GM23338 (cell line): ENCODE measurements at regions not wholly inside any gene's neighbourhood (a gene's known extent, or its start where the extent isn't known, plus 50 kb on each side); places are given as distances from the start of the nearest gene placed in this dataset.
"Not testable (repeated sequence)": the region's sequence is repeated elsewhere in the genome, so short reads cannot be mapped to it uniquely, and the experiment has no call there.

Experiments
- ATAC-seq: fragments of 200-7000 bp; cut with Tn5 transposase; 3 replicates; pipeline ENCODE4 v1.9.1; 2020
- DNase-seq: peaks from one replicate; pipeline ENCODE4 v3.0.0-alpha.2; 2015; ENCODE audit warnings: low spot score
- H2AFZ ChIP-seq: fragments of 200-600 bp; sonication (generic); 2 replicates; pipeline ENCODE4 v1.8.0; 2016; ENCODE audit warnings: antibody characterized with exemption, mild to moderate bottlenecking, moderate library complexity
- H3F3A ChIP-seq: fragments of 200-600 bp; sonication (generic); replicated peaks from 2 replicates; pipeline ENCODE4 v1.8.0; 2017; ENCODE audit warnings: antibody characterized with exemption, mixed run types, low read depth
- H3K27ac ChIP-seq: fragments of 200-600 bp; sonication (generic); 2 replicates; pipeline ENCODE4 v1.6.1; 2016; ENCODE audit warnings: low read depth
- H3K27me3 ChIP-seq: fragments of 200-600 bp; sonication (generic); 2 replicates; pipeline ENCODE4 v1.8.0; 2016; ENCODE audit warnings: mild to moderate bottlenecking, mixed run types, moderate library complexity; ENCODE audit not compliant: insufficient read depth
- H3K36me3 ChIP-seq: fragments of 200-600 bp; sonication (generic); 2 replicates; pipeline ENCODE4 v1.8.0; 2016; ENCODE audit warnings: mild to moderate bottlenecking; ENCODE audit not compliant: insufficient read depth
- H3K4me1 ChIP-seq: fragments of 200-600 bp; sonication (generic); 2 replicates; pipeline ENCODE4 v1.8.0; 2016; ENCODE audit warnings: mild to moderate bottlenecking, moderate library complexity; ENCODE audit not compliant: insufficient read depth
- H3K4me2 ChIP-seq: fragments of 200-600 bp; sonication (generic); 2 replicates; pipeline ENCODE4 v1.7.1; 2017; ENCODE audit warnings: mixed run types
- H3K4me3 ChIP-seq: fragments of 200-600 bp; sonication (generic); 2 replicates; pipeline ENCODE4 v1.6.1; 2016; ENCODE audit warnings: mixed run types
- H3K79me2 ChIP-seq: fragments of 200-600 bp; sonication (generic); replicated peaks from 2 replicates; pipeline ENCODE4 v1.8.0; 2017; ENCODE audit warnings: mild to moderate bottlenecking; ENCODE audit not compliant: insufficient read depth
- H3K9me2 ChIP-seq: fragments of 200-600 bp; sonication (generic); 2 replicates; pipeline ENCODE4 v1.8.0; 2017; ENCODE audit not compliant: insufficient read depth
- H4K20me1 ChIP-seq: fragments of 200-600 bp; sonication (generic); replicated peaks from 2 replicates; pipeline ENCODE4 v1.8.0; 2017; ENCODE audit warnings: mild to moderate bottlenecking; ENCODE audit not compliant: insufficient read depth
- H3K27ac Mint-ChIP-seq: 2 replicates; pipeline ENCODE4 v1.8.0; 2020; ENCODE audit warnings: inconsistent platforms, mild to moderate bottlenecking, moderate library complexity, mixed read lengths
- H3K27me3 Mint-ChIP-seq: 3 replicates; pipeline ENCODE4 v1.8.0; 2022; ENCODE audit warnings: low read depth, mild to moderate bottlenecking, moderate library complexity, mixed read lengths, inconsistent platforms; ENCODE audit not compliant: insufficient read depth, poor library complexity
- H3K36me3 Mint-ChIP-seq: 3 replicates; pipeline ENCODE4 v1.8.0; 2021; ENCODE audit warnings: low read depth, mild to moderate bottlenecking, inconsistent platforms, moderate library complexity, mixed read lengths
- H3K4me1 Mint-ChIP-seq: 3 replicates; pipeline ENCODE4 v1.8.0; 2020; ENCODE audit warnings: mild to moderate bottlenecking, inconsistent platforms, mixed read lengths
- H3K4me3 Mint-ChIP-seq: 3 replicates; pipeline ENCODE4 v1.8.0; 2021; ENCODE audit warnings: moderate library complexity, mild to moderate bottlenecking, inconsistent platforms, mixed read lengths
- H3K9me3 Mint-ChIP-seq: 3 replicates; pipeline ENCODE4 v1.8.0; 2020; ENCODE audit warnings: moderate library complexity, mild to moderate bottlenecking, inconsistent platforms, mixed read lengths

- not testable (repeated sequence) for H3K27ac Mint-ChIP-seq, H3K27me3 Mint-ChIP-seq, DNase-seq, H3K9me3 Mint-ChIP-seq, H3K9me2 ChIP-seq, H3F3A ChIP-seq, ATAC-seq, H3K79me2 ChIP-seq, H3K4me3 ChIP-seq, H2AFZ ChIP-seq, H3K36me3 Mint-ChIP-seq, H3K27ac ChIP-seq, H3K27me3 ChIP-seq, H3K36me3 ChIP-seq, H3K4me3 Mint-ChIP-seq, H3K4me1 Mint-ChIP-seq, H3K4me2 ChIP-seq, H3K4me1 ChIP-seq, H4K20me1 ChIP-seq
Measured at GRCh38 chr9:38474476-38474875, 50.2 kb upstream of the IGFBPL1 start.
